ENCODE measurements at regions not wholly inside any gene's neighbourhood (a gene's known extent, or its start where the extent isn't known, plus 50 kb on each side); places are given as distances from the start of the nearest gene placed in this dataset.

DNA sequence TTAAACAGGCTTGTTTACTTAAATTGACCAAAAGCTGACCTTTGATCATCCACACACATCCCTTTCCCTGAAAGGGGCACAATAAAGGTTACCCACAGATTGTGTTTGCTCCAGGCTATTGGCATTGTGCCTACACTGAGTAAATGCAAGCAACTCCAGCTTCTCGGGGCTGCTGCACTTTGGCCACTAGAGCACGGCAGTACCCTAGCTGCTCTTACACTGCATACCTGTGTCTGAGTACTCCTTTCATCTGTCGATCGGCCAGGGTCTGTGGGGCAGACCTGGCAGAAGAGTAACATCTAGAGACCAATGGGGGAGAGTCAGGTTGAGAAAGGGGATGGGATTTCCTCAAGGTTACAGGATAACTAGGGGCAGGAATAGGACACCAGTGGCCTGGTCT lies 281.9 kb upstream of the NMUR2 start:
- DNase-seq: no peak
- TF ChIP-seq, protein P1, sequence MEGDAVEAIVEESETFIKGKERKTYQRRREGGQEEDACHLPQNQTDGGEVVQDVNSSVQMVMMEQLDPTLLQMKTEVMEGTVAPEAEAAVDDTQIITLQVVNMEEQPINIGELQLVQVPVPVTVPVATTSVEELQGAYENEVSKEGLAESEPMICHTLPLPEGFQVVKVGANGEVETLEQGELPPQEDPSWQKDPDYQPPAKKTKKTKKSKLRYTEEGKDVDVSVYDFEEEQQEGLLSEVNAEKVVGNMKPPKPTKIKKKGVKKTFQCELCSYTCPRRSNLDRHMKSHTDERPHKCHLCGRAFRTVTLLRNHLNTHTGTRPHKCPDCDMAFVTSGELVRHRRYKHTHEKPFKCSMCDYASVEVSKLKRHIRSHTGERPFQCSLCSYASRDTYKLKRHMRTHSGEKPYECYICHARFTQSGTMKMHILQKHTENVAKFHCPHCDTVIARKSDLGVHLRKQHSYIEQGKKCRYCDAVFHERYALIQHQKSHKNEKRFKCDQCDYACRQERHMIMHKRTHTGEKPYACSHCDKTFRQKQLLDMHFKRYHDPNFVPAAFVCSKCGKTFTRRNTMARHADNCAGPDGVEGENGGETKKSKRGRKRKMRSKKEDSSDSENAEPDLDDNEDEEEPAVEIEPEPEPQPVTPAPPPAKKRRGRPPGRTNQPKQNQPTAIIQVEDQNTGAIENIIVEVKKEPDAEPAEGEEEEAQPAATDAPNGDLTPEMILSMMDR (IDR thresholded peaks at IDR 0.05; ENCODE audit: low read depth, low read length): no peak
- no peak overlapping the region for H3K4me3 ChIP-seq (ENCODE audit: low read depth, low read length)
- H3K36me3 ChIP-seq: no peaks in the 10 kb centered on the region
- no peaks in the 10 kb centered on the region for H3K9me3 ChIP-seq (ENCODE audit: severe bottlenecking)
- H3K27me3 ChIP-seq (ENCODE audit: insufficient read depth, low read depth, severe bottlenecking): no peaks in the 10 kb centered on the region
- no peak overlapping the region for H3K27ac ChIP-seq

- H3K27ac ChIP-seq: 0 out of 2 replicates have a peak overlapping the region, but pooled peaks have one; percentile 19
- TF ChIP-seq, protein P1 (IDR thresholded peaks at IDR 0.05; ENCODE audit: low read depth, low read length): no peak
- no peaks in the 10 kb centered on the region for H3K27me3 ChIP-seq (ENCODE audit: insufficient read depth, low read depth, severe bottlenecking)
- H3K9me3 ChIP-seq (ENCODE audit: severe bottlenecking): no peaks in the 10 kb centered on the region
- DNase-seq: peak; percentile 23
- H3K36me3 ChIP-seq: no peaks in the 10 kb centered on the region
- no peak overlapping the region for H3K4me3 ChIP-seq (ENCODE audit: low read depth, low read length)
Measured at GRCh38 chr5:152688561-152689249, 283.6 kb upstream of the NMUR2 start.

GRCh38 chr5:152689250-152689711 lies 284.2 kb upstream of the NMUR2 start:
- Histone ChIP-seq H3K27me3 (ENCODE audit: insufficient read depth, low read depth, severe bottlenecking) (no peaks in the 10 kb centered on the region), H3K4me3 (ENCODE audit: low read depth, low read length) (no peak overlapping the region), H3K9me3 (ENCODE audit: severe bottlenecking) (no peaks in the 10 kb centered on the region), H3K27ac (no peak overlapping the region), H3K36me3 (no peaks in the 10 kb centered on the region)
- peak; percentile 51 for DNase-seq
- TF ChIP-seq, protein P1 (IDR thresholded peaks at IDR 0.05; ENCODE audit: low read depth, low read length): no peak

DNA sequence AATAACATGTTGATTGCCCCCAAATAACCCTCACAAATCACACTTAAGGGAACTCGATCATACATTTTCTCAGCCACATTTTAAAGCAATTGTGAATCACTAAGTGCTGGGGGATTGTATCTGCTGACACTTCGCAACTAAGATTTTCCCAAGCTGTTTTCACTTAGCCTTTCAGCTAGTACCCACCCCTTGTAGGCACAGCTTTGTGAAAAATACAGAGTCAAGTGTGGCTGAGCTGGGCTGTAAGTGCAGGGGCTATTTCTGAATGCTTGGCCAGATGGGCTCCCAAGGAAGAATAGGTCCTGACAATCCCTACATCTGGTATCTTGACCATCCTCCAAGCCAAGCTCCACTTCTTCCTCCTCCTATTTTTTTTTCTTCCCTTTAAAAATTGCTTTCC lies 289.2 kb upstream of the NMUR2 start:
- Histone ChIP-seq H3K27ac (no peak overlapping the region), H3K36me3 (no peaks in the 10 kb centered on the region), H3K4me3 (ENCODE audit: low read depth, low read length) (no peak overlapping the region), H3K9me3 (ENCODE audit: severe bottlenecking) (peaks cover 2% of the 10 kb centered on the region), H3K27me3 (ENCODE audit: insufficient read depth, low read depth, severe bottlenecking) (no peaks in the 10 kb centered on the region)
- DNase-seq: no peak
- TF ChIP-seq, protein P1 (IDR thresholded peaks at IDR 0.05; ENCODE audit: low read depth, low read length): no peak

DNA sequence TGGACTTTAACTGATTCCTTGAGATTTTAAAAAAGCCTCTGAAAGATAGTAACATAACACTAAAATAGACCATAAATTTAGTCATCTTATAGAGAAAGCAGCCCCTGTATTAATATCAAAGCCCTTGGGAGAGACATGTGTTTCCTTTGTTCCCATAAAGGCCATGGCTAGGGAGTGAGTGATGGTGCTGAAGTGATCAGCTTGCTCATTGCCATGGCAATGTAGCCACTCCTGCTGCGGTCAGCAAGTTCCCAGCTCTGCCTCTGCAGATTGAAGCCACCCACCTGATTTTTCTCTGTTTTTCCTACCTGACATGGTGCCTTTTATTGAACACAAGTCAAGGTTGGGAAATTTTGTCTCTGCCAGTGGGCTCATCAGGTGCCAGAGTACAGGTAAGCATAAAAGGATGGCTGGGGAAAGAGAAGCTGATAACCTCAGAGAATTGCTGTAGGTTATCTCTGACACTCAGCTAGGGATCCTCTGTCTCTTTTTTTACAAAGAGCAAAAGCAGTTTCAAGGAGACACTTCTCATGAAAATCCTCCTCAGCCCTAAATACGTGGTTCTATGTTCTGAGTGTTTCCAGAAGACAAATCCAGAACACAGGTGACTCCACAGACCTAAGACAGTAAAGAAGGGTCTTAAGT lies 296.3 kb upstream of the NMUR2 start:
- no peak overlapping the region for H3K27ac ChIP-seq
- peaks cover 2% of the 10 kb centered on the region for H3K9me3 ChIP-seq (ENCODE audit: severe bottlenecking)
- no peak for DNase-seq
- H3K4me3 ChIP-seq (ENCODE audit: low read depth, low read length): no peak overlapping the region
- H3K27me3 ChIP-seq (ENCODE audit: insufficient read depth, low read depth, severe bottlenecking): no peaks in the 10 kb centered on the region
- TF ChIP-seq, protein P1 (IDR thresholded peaks at IDR 0.05; ENCODE audit: low read depth, low read length): no peak
- H3K36me3 ChIP-seq: no peaks in the 10 kb centered on the region
